ENCODE measurements at regions not wholly inside any gene's neighbourhood (a gene's known extent, or its start where the extent isn't known, plus 50 kb on each side); places are given as distances from the start of the nearest gene placed in this dataset.
A peak's percentile ranks its signal among the peaks of the same experiment; 100 is the strongest.

GRCh38 chr12:88417531-88417930 lies 162.7 kb downstream of the KITLG start:
- intact Hi-C loops (cut with DNase I; ENCODE audit: low total_unique reads) = no loop called here
- 24 to 55% (median 41%) methylated on average over 5 of the region's 5 CpGs for WGBS, 5 donors
- Histone ChIP-seq H3K9me3 (no peaks in the 10 kb centered on the region), H3K27me3 (no peaks in the 10 kb centered on the region), H3K4me1 (peaks cover 13 to 59% (median 39%) of the 10 kb centered on the region in 4 donors), H3K4me3 (peak overlapping the region in 1 of 4 donors; percentile 28), H3K36me3 (no peaks in the 10 kb centered on the region), H3K27ac (peak overlapping the region in 2 of 5 donors; percentile 34 to 56)
- TF ChIP-seq POLR2A (IDR thresholded peaks at IDR 0.05) (no peak), EP300 (IDR thresholded peaks at IDR 0.05) (no peak), POLR2AphosphoS5 (IDR thresholded peaks at IDR 0.05) (no peak)
- TF ChIP-seq, protein P1, sequence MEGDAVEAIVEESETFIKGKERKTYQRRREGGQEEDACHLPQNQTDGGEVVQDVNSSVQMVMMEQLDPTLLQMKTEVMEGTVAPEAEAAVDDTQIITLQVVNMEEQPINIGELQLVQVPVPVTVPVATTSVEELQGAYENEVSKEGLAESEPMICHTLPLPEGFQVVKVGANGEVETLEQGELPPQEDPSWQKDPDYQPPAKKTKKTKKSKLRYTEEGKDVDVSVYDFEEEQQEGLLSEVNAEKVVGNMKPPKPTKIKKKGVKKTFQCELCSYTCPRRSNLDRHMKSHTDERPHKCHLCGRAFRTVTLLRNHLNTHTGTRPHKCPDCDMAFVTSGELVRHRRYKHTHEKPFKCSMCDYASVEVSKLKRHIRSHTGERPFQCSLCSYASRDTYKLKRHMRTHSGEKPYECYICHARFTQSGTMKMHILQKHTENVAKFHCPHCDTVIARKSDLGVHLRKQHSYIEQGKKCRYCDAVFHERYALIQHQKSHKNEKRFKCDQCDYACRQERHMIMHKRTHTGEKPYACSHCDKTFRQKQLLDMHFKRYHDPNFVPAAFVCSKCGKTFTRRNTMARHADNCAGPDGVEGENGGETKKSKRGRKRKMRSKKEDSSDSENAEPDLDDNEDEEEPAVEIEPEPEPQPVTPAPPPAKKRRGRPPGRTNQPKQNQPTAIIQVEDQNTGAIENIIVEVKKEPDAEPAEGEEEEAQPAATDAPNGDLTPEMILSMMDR (IDR thresholded peaks at IDR 0.05) = no peak
- DNase-seq = peak in 1 of 2 donors; percentile 26

- H3K27me3 ChIP-seq = no peaks in the 10 kb centered on the region
- WGBS, 5 donors = 82 to 91% (median 89%) methylated on average over 8 of the region's 8 CpGs
- no peak overlapping the region for H3K4me3 ChIP-seq
- peak overlapping the region in 1 of 5 donors; percentile 56 for H3K27ac ChIP-seq
- TF ChIP-seq, protein P1 (IDR thresholded peaks at IDR 0.05) = no peak
- no peak for TF ChIP-seq POLR2A (IDR thresholded peaks at IDR 0.05)
- peak in 1 of 3 donors; percentile 6 for TF ChIP-seq POLR2AphosphoS5 (IDR thresholded peaks at IDR 0.05)
- no peak for TF ChIP-seq EP300 (IDR thresholded peaks at IDR 0.05)
- DNase-seq = no peak
- peaks cover 10 to 45% (median 30%) of the 10 kb centered on the region in 4 donors for H3K4me1 ChIP-seq
- intact Hi-C loops (cut with DNase I; ENCODE audit: low total_unique reads) = no loop called here
- no peaks in the 10 kb centered on the region for H3K36me3 ChIP-seq
- H3K9me3 ChIP-seq = no peaks in the 10 kb centered on the region
Measured at GRCh38 chr12:88418856-88419497, 161.3 kb downstream of the KITLG start.

GRCh38 chr12:88419794-88420193 lies 160.5 kb downstream of the KITLG start:
- Histone ChIP-seq H3K36me3 (no peaks in the 10 kb centered on the region), H3K4me1 (peaks cover 10 to 43% (median 25%) of the 10 kb centered on the region in 4 donors), H3K4me3 (no peak overlapping the region), H3K27ac (no peak overlapping the region), H3K9me3 (no peaks in the 10 kb centered on the region), H3K27me3 (no peaks in the 10 kb centered on the region)
- TF ChIP-seq POLR2A (IDR thresholded peaks at IDR 0.05) (no peak), EP300 (IDR thresholded peaks at IDR 0.05) (no peak), POLR2AphosphoS5 (IDR thresholded peaks at IDR 0.05) (no peak)
- TF ChIP-seq, protein P1 (IDR thresholded peaks at IDR 0.05) = no peak
- intact Hi-C loops (cut with DNase I; ENCODE audit: low total_unique reads) = no loop called here
- WGBS, 5 donors = 35 to 76% (median 52%) methylated on average over 1 of the region's 1 CpG
- DNase-seq = peak in 1 of 2 donors; percentile 30

DNA sequence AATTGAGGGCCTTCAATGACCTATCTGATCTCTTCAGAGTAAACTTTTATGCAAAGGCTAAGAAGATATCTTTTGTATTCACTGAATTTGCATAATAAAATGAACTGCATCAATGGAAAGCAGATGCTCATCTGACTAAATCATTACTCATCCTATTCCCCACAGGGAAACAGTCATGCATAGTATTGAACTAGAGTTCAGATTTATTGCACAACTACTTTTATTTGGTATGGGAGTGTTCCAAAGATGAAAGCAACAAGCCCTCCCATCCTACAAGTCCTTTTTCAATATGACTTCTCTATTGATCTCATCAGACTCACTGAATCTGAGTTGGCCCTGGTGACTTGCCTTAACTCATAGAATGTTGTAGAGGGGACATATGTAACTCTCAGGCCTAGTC lies 159.8 kb downstream of the KITLG start:
- intact Hi-C loops (cut with DNase I; ENCODE audit: low total_unique reads) = no loop called here
- no peak for DNase-seq
- Histone ChIP-seq H3K27ac (no peak overlapping the region), H3K4me1 (peaks cover 10 to 48% (median 27%) of the 10 kb centered on the region in 4 donors), H3K27me3 (no peaks in the 10 kb centered on the region), H3K4me3 (no peak overlapping the region), H3K9me3 (no peaks in the 10 kb centered on the region), H3K36me3 (no peaks in the 10 kb centered on the region)
- TF ChIP-seq EP300 (IDR thresholded peaks at IDR 0.05) (no peak), POLR2AphosphoS5 (IDR thresholded peaks at IDR 0.05) (no peak), POLR2A (IDR thresholded peaks at IDR 0.05) (no peak)
- TF ChIP-seq, protein P1 (IDR thresholded peaks at IDR 0.05) = no peak

Measured in stomach (tissue), 8 donors.